BLaER1 (cell line): ENCODE measurements at regions not wholly inside any gene's neighbourhood (a gene's known extent, or its start where the extent isn't known, plus 50 kb on each side); places are given as distances from the start of the nearest gene placed in this dataset.

Source experiments
- H3K27ac ChIP-seq: shearing (Covaris generic); formaldehyde crosslinking; 2 replicates; pipeline ENCODE4 v1.8.1; 2022
- H3K27me3 ChIP-seq: shearing (Covaris generic); formaldehyde crosslinking; 2 replicates; pipeline ENCODE4 v1.8.1; 2022
- H3K36me3 ChIP-seq: shearing (Covaris generic); formaldehyde crosslinking; 2 replicates; pipeline ENCODE4 v1.8.1; 2022
- H3K4me1 ChIP-seq: shearing (Covaris generic); formaldehyde crosslinking; 2 replicates; pipeline ENCODE4 v1.8.1; 2022
- H3K4me2 ChIP-seq: shearing (Covaris generic); formaldehyde crosslinking; 2 replicates; pipeline ENCODE4 v1.8.1; 2022
- H3K4me3 ChIP-seq: shearing (Covaris generic); formaldehyde crosslinking; 2 replicates; pipeline ENCODE4 v1.8.1; 2022
- H3K9ac ChIP-seq: shearing (Covaris generic); formaldehyde crosslinking; 2 replicates; pipeline ENCODE4 v1.8.1; 2022
- H3K9me3 ChIP-seq: shearing (Covaris generic); formaldehyde crosslinking; 2 replicates; pipeline ENCODE4 v1.8.1; 2022
- H4K20me1 ChIP-seq: shearing (Covaris generic); formaldehyde crosslinking; 2 replicates; pipeline ENCODE4 v1.8.1; 2022
- Cebpa-rat ChIP-seq: shearing (Covaris generic); IDR thresholded peaks from 2 replicates; pipeline ENCODE4 v1.8.1; 2022

- Histone ChIP-seq H3K4me2 (no peak overlapping the region), H3K36me3 (no peaks in the 10 kb centered on the region), H3K4me3 (no peak overlapping the region), H3K27ac (no peak overlapping the region), H3K9ac (no peak overlapping the region), H3K4me1 (no peaks in the 10 kb centered on the region), H3K27me3 (no peaks in the 10 kb centered on the region), H4K20me1 (no peaks in the 10 kb centered on the region), H3K9me3 (no peaks in the 10 kb centered on the region)
- no peak for TF ChIP-seq Cebpa-rat
Observed at GRCh38 chr4:111989817-111990216, 155.4 kb upstream of the FAM241A start.

GRCh38 chr4:111991163-111991562 is 154.1 kb upstream of the FAM241A start:
- H3K9ac ChIP-seq = no peak overlapping the region
- no peaks in the 10 kb centered on the region for H3K9me3 ChIP-seq
- H3K4me3 ChIP-seq = no peak overlapping the region
- no peak overlapping the region for H3K27ac ChIP-seq
- H3K36me3 ChIP-seq = no peaks in the 10 kb centered on the region
- H3K4me2 ChIP-seq = no peak overlapping the region
- no peaks in the 10 kb centered on the region for H4K20me1 ChIP-seq
- H3K27me3 ChIP-seq = no peaks in the 10 kb centered on the region
- no peaks in the 10 kb centered on the region for H3K4me1 ChIP-seq
- no peak for TF ChIP-seq Cebpa-rat

DNA sequence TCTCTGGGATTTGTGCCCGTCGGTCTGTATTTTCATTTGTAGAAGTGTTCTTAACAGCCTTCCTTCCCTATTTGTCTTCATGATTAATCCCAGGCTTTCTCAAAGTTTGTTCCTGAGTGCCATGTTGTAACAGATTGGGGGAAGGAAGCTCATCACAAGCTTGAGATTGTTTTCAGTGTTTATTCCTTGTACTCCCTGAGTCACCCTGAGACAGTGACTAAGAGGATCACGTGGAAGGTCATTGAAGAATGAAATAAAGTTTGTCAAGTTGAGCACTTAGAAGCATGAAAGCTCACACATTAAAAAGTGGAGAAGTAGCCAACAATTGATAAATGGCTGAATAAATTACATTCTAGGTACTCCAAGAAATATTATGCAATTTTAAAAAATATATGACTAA is 153.5 kb upstream of the FAM241A start:
- H3K27me3 ChIP-seq = no peaks in the 10 kb centered on the region
- H3K9me3 ChIP-seq = no peaks in the 10 kb centered on the region
- H3K36me3 ChIP-seq = no peaks in the 10 kb centered on the region
- no peak overlapping the region for H3K9ac ChIP-seq
- no peak overlapping the region for H3K4me3 ChIP-seq
- H3K4me2 ChIP-seq = no peak overlapping the region
- H3K27ac ChIP-seq = no peak overlapping the region
- H4K20me1 ChIP-seq = no peaks in the 10 kb centered on the region
- H3K4me1 ChIP-seq = no peaks in the 10 kb centered on the region
- TF ChIP-seq Cebpa-rat = no peak

- Histone ChIP-seq H3K4me2 (no peak overlapping the region), H3K9me3 (no peaks in the 10 kb centered on the region), H3K4me3 (no peak overlapping the region), H3K36me3 (no peaks in the 10 kb centered on the region), H3K27ac (no peak overlapping the region), H4K20me1 (no peaks in the 10 kb centered on the region), H3K9ac (no peak overlapping the region), H3K4me1 (no peaks in the 10 kb centered on the region), H3K27me3 (no peaks in the 10 kb centered on the region)
- TF ChIP-seq Cebpa-rat = no peak
Observed at GRCh38 chr4:111992351-111993168, 152.7 kb upstream of the FAM241A start.

DNA sequence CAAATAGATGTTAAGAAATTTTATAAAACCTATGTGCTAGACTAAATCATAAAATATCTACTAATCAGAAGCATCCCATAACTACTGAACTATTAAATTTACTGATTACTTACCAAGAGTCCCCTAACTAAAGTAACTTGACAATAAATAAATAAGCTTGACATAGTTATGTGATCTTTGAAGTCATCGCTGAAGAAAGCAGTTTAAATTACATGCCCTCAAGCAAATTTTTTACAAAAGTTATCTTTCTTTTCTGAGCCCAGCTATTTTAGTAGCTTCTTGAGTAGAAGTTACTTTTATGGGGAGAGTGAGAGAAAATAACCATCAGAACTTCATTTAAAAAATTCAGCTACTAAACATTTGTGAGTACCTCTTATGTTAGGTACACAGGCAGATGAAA is 150.9 kb upstream of the FAM241A start:
- Histone ChIP-seq H4K20me1 (no peaks in the 10 kb centered on the region), H3K4me1 (no peaks in the 10 kb centered on the region), H3K4me3 (no peak overlapping the region), H3K27me3 (no peaks in the 10 kb centered on the region), H3K4me2 (no peak overlapping the region), H3K9ac (no peak overlapping the region), H3K36me3 (no peaks in the 10 kb centered on the region), H3K27ac (no peak overlapping the region), H3K9me3 (no peaks in the 10 kb centered on the region)
- no peak for TF ChIP-seq Cebpa-rat

GRCh38 chr4:111997785-111998184 is 147.5 kb upstream of the FAM241A start:
- H3K4me3 ChIP-seq = no peak overlapping the region
- H4K20me1 ChIP-seq = no peaks in the 10 kb centered on the region
- no peak overlapping the region for H3K9ac ChIP-seq
- no peak for TF ChIP-seq Cebpa-rat
- no peak overlapping the region for H3K27ac ChIP-seq
- H3K4me1 ChIP-seq = no peaks in the 10 kb centered on the region
- no peaks in the 10 kb centered on the region for H3K36me3 ChIP-seq
- no peaks in the 10 kb centered on the region for H3K27me3 ChIP-seq
- H3K4me2 ChIP-seq = no peak overlapping the region
- H3K9me3 ChIP-seq = no peaks in the 10 kb centered on the region

GRCh38 chr4:111999801-112000200 is 145.5 kb upstream of the FAM241A start:
- no peaks in the 10 kb centered on the region for H3K36me3 ChIP-seq
- no peak for TF ChIP-seq Cebpa-rat
- H3K9me3 ChIP-seq = no peaks in the 10 kb centered on the region
- no peaks in the 10 kb centered on the region for H4K20me1 ChIP-seq
- H3K27ac ChIP-seq = no peak overlapping the region
- H3K4me2 ChIP-seq = no peak overlapping the region
- H3K9ac ChIP-seq = no peak overlapping the region
- no peaks in the 10 kb centered on the region for H3K4me1 ChIP-seq
- no peaks in the 10 kb centered on the region for H3K27me3 ChIP-seq
- no peak overlapping the region for H3K4me3 ChIP-seq

GRCh38 chr4:112001041-112001440 is 144.2 kb upstream of the FAM241A start:
- Histone ChIP-seq H3K27me3 (no peaks in the 10 kb centered on the region), H4K20me1 (no peaks in the 10 kb centered on the region), H3K36me3 (no peaks in the 10 kb centered on the region), H3K9me3 (no peaks in the 10 kb centered on the region), H3K4me2 (no peak overlapping the region), H3K9ac (no peak overlapping the region), H3K4me1 (no peaks in the 10 kb centered on the region), H3K27ac (no peak overlapping the region), H3K4me3 (no peak overlapping the region)
- no peak for TF ChIP-seq Cebpa-rat

DNA sequence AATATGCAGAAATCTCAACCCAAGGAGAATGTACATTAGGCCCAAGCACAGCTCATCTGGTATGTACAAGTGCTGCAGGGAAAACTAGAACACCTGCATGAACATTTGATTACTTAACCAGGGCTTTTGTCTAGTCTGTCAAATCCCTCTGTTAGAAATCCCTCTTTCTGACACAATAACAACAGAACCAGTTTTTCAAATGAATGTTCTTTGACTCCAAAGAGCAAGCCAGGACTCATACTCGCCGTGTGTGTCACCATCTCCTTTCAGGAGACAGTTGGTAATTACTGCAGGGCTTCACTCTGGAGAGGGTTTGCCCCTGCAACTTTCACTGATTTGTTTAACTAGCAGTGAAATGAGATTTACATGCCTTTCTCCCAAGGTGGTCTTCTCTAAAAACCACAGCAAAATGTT is 143.0 kb upstream of the FAM241A start:
- Histone ChIP-seq H4K20me1 (no peaks in the 10 kb centered on the region), H3K27me3 (no peaks in the 10 kb centered on the region), H3K9me3 (no peaks in the 10 kb centered on the region), H3K36me3 (no peaks in the 10 kb centered on the region), H3K4me2 (no peak overlapping the region), H3K27ac (no peak overlapping the region), H3K4me3 (no peak overlapping the region), H3K4me1 (no peaks in the 10 kb centered on the region), H3K9ac (no peak overlapping the region)
- no peak for TF ChIP-seq Cebpa-rat

- no peak overlapping the region for H3K9ac ChIP-seq
- no peak overlapping the region for H3K27ac ChIP-seq
- H3K27me3 ChIP-seq = no peaks in the 10 kb centered on the region
- no peaks in the 10 kb centered on the region for H4K20me1 ChIP-seq
- H3K9me3 ChIP-seq = no peaks in the 10 kb centered on the region
- H3K4me2 ChIP-seq = no peak overlapping the region
- no peaks in the 10 kb centered on the region for H3K36me3 ChIP-seq
- no peak for TF ChIP-seq Cebpa-rat
- H3K4me1 ChIP-seq = no peaks in the 10 kb centered on the region
- no peak overlapping the region for H3K4me3 ChIP-seq
Observed at GRCh38 chr4:112003231-112003907, 141.9 kb upstream of the FAM241A start.
